GM12891 (cell line): ENCODE measurements at regions not wholly inside any gene's neighbourhood (a gene's known extent, or its start where the extent isn't known, plus 50 kb on each side); places are given as distances from the start of the nearest gene placed in this dataset.

Experiments
- PAX5 ChIP-seq: IDR thresholded peaks from 2 replicates; pipeline ENCODE4 v1.6.1; 2011; ENCODE audit warnings: low read length, moderate library complexity, mild to moderate bottlenecking; ENCODE audit not compliant: insufficient read depth, severe bottlenecking
- POLR2A ChIP-seq: IDR thresholded peaks from 2 replicates; pipeline ENCODE4 v1.6.1; 2011; ENCODE audit warnings: low read depth, low read length, control low read depth
- POLR2AphosphoS5 ChIP-seq: IDR thresholded peaks from 2 replicates; pipeline ENCODE4 v1.6.1; 2011; ENCODE audit warnings: low read depth, low read length, control low read depth
- SPI1 ChIP-seq: IDR thresholded peaks from 2 replicates; pipeline ENCODE4 v1.6.1; 2011; ENCODE audit warnings: low read depth, low read length, control low read depth
- TAF1 ChIP-seq: IDR thresholded peaks from 2 replicates; pipeline ENCODE4 v1.6.1; 2011; ENCODE audit warnings: low read depth, low read length, control low read depth

GRCh38 chr2:228642861-228643260 lies 461.4 kb upstream of the SPHKAP start:
- TF ChIP-seq POLR2AphosphoS5 (no peak), POLR2A (no peak), SPI1 (no peak), TAF1 (no peak), PAX5 (no peak)
